Endothelial cell of hepatic sinusoid (primary cell): ENCODE measurements at regions not wholly inside any gene's neighbourhood (a gene's known extent, or its start where the extent isn't known, plus 50 kb on each side); places are given as distances from the start of the nearest gene placed in this dataset.
"Not testable (repeated sequence)": the region's sequence is repeated elsewhere in the genome, so short reads cannot be mapped to it uniquely, and the experiment has no call there.

ENCODE experiments used
- in situ Hi-C: cut with HindIII; loops from 2 replicates; pipeline ENCODE4 v1.10.0; 2017; ENCODE audit warnings: low sequenced_read_pairs

DNA sequence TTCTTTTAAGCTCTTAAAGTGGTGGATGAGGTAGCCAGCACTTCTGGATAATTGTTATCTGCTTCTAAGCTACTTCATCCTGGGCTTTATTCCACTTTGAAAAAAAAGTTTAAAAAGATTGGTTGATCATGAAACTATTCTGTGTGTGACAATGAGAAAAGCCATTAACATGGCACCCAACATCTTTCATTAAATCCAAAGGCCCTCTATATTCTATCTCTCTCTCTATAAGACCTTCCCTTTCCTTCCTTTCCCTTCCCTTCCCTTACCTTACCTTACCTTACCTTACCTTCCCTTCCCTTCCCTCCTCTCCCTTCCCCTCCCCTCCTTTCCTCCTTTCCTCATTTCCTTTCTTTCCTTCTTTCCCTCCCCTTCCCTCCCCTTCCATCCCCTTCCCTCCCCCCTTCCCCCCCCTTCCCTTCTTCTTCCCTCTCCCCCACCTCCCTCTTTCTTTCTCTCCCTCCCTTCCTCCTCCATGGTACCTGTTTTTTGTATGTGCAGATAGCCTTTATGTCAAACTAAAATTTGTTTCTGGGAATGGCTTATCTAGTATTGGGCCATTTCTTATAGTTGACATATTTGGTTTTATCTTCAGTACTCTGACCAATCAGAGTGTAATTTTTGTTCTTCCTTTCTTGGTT lies 218.7 kb downstream of the DKK1 start:
- in situ Hi-C loops, result no loop called here

DNA sequence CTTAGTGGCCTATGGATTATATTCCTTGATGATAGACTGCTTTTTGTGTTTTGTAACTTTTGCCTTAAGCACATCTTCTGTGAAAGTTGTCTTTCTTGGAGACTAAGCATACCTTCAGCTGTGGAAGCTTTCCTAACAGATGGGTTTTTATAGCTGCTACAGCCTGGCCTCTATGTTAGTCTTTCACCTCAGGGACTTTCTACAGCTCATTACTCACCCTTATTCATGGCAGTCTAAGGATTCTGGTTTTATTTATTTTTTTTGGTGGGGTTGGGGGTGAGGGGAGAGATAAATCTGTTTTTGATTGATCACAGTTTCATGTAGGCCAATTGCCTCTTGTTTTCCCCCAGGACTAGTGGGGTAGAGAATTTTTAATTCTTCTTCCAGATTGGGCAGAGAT lies 219.9 kb downstream of the DKK1 start:
- in situ Hi-C loops, result no loop called here

DNA sequence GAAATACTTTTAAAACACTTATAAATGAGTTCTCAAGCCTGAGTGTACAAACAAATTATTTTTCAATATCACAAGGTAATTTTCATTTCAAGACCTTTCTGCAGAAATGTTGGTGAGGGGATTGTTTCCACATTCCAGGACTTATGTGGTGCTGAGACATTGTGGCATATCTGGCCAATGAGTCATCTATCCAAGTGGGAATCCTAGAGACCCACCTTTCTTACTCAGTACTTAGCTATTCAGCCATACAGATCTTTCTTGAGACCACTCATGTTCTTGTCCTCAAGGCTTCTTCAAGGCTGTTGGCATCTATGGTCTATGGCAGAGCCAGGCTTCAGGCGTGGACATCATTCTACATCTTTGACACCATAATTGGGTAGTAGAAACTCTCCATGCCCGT lies 225.4 kb downstream of the DKK1 start:
- in situ Hi-C loops, result no loop called here

DNA sequence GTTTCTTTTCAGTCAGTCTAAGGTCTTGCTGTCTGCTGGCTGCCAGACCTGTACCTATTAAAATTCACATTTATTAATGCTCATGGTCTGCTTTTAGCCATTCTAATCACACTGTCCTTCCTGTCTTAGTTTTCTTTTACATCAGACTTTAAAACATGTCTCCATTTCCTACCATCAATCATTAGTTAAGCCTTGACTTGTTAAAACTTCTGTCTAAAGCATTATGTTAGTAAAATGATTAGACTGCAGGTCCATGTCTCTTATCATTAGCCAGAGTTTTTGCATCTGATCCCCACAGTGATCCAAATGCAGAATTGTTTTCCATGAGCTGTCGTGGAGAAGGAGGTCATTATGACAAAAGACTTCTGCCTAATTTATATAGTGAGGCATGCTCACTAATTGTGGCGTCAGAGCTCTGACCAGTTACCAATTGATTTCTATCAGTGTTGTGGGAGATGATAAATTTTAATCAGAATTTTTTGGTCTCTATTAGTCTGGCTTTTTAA lies 226.5 kb downstream of the DKK1 start:
- in situ Hi-C loops, result no loop called here

DNA sequence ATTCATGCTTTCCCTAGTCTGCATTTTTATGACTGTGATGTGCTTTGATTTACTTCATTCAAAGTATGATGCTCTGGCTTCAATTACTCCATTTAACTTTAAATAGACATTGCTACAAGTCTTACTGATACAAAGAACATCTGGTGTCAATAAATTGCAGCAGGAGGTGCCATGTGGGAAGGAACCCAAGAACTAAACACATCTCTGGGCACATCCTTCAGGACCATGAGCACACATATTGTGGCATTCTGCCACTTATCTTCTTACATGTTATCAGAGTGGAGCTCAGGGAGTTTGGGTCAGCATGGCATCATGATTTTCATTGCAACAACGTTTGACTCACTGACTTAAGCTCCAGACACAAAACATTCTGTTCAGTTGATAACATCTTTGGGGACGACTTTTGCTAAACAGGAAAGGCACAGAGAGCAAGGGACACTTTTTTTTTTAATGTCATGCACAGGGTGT lies 227.0 kb downstream of the DKK1 start:
- in situ Hi-C loops, result no loop called here

DNA sequence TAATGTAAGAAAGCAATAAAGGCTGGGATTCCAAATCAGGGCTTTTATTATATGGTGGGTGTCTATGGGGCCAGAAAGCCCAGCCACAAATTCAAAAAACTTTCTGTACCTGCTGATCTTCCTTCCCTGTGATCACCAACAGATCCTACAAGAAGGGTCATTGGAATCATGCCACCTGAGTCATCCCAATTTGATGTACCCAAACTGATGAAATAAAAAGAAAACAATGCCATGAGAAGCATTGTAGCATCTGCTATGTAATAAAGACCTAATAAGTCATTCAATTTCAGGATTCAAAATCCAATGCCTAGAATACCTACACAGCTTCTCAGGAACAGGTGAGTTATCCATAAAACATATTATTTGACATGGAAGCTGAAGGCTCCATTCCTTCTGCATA lies 228.8 kb downstream of the DKK1 start:
- in situ Hi-C loops, result no loop called here

DNA sequence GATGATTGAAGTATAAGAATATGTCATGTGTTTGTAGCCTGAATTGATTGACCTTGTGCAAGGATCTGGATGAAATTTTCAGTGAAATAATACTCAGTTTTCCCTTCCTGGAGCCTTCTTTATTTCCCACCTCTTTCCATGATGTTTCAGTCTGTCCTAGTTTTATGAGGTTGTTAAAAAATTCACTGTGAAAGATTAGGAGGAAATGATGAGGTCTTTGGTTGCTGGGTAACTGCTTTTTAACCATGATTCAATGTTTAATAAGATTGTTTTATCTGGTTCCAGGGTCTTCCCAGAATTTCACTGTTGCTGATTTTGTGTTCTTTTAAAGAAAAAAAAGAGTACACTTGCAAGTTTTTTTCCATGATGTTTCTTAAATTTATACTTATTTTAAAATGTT lies 221.5 kb downstream of the MBL2 start:
- in situ Hi-C loops, result loop anchor here (5.0 kb wide), 1 partner anchor 244 kb away; no protein-coding TSS in a partner anchor

DNA sequence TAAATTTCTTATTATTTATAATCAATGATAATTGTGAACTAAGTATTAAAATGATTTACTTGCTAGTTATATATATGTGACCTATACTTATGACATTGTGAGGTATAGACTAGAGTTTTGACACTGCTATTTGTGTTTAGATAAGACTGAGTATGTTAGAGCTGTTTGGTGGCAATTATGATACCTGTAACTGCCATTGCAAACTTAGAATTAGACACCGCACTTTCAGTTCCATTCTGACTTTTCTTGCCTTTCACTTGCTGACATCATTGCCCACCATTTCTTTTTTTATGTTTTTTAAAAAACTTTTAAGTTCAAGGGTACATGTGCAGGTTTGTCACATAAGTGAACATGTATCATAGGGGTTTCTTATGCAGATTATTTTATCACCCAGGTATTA lies 214.5 kb downstream of the MBL2 start:
- in situ Hi-C loops, result no loop called here

DNA sequence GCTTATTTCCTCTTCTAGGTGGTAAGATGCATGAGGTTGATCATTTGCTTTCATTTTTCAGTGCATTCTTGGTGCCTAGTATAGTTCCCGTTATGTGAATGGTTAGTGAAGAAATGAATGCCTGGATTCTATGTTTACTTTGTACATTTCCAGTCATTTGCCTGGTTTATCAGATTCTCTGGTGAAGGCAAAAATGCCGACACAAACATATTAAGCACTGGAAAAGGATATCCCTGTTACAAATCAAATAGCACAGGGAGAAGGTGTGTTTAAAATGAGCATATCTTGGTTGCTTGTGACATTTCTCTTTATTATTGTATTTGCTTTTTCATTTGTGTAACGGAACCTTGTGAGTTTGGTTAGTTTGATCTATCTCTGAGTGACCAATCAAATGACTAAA lies 211.3 kb downstream of the MBL2 start:
- in situ Hi-C loops, result no loop called here

DNA sequence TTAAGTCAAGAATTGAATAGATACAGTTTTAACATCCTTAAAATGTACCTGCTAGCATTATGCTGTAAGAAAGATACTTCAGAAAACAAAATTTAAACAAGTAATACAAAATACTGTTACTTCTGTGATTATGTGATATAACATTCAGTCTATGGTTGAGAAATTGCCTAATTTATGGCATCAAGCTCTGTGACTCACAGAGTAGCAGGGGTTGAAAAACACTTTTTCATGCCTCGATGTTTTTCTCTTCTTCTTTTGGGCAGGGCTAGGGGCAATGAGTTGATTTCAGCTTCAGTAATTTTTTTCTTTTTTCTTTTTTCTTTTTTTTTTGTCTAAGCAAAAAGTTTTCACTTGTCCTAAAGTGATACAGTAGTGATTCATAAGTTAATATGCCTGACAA lies 209.2 kb downstream of the MBL2 start:
- in situ Hi-C loops, result no loop called here

DNA sequence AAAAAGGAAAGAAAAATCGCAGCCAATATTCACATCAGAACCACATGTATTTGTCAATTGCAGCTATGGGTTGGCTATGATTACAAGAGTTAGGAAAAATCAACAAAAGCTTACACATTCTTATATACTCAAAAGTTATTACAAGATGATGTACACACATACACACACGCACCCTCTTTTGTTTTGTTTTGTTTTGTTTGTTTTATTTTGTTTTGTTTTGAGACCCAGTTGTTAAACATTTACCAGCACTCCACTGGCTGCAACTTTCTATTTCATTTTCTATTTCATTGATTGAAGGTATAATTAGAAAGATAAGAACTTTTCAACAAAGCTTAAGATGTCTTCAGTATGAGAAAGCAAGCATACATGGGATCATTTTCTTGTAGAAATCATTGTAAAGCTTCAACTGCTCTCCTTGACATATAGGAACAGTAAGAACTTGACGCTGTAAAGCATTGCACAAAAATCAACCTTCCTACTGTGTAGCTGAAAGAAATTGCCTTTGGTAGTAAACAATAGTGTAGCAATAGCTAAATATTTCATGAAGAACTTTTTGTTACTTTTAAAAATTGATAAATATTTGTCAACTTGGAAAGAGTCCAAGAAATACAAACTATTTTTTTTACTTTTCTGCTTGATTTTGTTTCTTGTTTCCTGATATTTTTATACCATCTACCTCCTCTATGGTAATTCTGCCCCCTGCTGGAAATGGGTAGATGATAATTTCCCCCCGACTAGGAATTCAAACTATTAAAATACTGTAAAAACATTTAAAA lies 205.9 kb downstream of the MBL2 start:
- in situ Hi-C loops, result loop anchor here (5.0 kb wide), 1 partner anchor 94 kb away; no protein-coding TSS in a partner anchor

DNA sequence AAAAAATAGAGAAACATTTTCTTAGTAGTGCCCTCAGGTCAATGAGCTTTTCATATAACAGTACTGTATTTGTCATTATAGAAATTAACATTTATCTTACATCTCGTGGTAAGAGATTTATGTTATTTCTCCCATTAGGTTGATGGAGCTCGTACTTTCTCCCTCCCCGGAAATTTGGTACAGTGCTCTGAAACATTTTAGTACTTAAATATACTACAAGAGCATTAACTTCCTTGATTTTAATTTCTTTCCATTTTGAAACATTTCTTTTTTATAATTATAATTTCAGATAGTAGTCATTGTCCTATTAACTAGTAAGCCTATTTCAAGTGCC lies 205.4 kb downstream of the MBL2 start:
- in situ Hi-C loops, result loop anchor here (5.0 kb wide), 1 partner anchor 95 kb away; no protein-coding TSS in a partner anchor

DNA sequence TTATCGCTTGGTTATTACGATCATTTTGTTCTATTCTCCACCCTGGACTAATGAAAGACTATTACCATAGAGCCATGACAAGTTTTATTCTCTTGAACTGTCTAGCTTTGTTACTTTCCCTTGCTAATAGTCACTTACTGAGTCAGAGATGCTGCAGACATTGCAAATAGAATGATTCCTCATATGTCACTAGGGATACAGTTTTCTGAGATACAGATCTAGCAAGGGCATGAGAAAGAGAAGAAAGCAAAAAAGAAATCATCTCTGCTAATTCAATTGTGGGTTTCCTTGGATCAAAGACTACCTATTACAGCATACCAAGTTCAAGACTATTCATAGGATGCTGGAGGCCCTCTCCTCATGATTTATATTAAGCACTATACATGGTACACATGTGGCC lies 204.3 kb downstream of the MBL2 start:
- in situ Hi-C loops, result loop anchor here (5.0 kb wide), 1 partner anchor 96 kb away; no protein-coding TSS in a partner anchor

DNA sequence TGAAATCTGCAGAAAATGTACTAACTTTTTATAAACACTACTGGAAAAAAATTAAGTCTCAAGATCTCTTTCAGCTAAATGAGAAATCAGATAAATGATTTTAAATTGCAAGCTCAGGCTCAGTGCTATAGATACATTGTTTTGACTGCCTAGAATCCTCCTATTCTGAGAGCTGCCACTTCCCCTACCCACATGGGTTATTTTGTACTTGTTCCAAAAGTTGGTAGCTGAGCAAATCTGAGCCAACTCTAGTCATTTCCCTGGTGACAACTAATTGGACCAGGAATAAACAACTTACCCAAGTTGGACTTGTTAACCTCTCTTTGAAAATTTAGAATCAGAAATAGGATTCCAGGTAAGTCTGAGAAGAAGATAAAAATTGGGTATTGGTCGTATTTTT lies 202.1 kb downstream of the MBL2 start:
- in situ Hi-C loops, result no loop called here

DNA sequence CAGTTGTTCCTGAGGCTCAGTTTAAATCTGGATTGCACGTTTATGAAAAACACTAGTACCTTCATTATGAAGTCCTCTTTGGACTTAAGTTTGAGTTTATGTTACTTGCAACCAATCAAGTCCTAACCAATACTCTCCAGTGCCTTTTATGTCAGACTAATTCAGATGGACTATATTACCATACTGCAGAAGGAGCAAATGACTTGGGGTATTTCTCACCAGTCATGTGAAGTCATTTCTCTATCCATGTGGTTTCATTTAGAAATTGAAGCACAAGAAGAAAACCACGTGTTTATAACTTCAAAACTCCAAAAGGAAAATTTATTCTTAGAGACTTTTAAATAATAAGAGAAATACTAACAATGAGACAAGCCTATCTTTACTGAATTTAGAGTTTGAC lies 201.6 kb downstream of the MBL2 start:
- in situ Hi-C loops, result no loop called here

DNA sequence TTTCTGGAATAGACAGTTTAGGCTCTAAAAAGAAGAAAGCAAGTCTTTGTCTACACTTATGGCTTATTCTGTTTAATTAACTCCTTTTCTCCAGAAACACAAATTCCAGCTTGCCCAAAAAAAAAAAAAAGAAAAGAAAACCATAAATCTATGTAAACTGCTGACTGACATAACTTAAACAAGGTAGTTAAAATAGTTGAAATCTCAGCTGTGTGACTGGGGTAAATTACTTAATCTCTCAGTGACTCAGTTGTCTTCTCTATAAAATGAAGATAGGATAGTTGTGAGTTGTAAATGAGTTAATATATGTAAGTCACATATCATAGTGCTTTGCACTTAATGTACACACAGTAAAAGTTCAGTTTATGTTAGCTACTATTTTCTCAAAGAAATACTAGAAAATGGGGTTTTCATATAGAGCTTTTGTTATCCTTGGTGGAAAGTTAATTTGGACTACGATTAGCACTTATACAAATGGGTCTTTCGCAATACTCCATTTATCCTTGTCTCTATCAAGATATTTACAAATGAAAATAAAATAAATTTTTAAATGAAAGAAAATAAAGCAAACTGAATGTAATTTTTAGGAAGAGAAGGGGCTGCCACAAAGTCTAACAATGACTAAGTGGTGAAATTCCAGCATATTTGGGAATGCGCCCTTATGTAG lies 200.9 kb downstream of the MBL2 start:
- in situ Hi-C loops, result no loop called here

DNA sequence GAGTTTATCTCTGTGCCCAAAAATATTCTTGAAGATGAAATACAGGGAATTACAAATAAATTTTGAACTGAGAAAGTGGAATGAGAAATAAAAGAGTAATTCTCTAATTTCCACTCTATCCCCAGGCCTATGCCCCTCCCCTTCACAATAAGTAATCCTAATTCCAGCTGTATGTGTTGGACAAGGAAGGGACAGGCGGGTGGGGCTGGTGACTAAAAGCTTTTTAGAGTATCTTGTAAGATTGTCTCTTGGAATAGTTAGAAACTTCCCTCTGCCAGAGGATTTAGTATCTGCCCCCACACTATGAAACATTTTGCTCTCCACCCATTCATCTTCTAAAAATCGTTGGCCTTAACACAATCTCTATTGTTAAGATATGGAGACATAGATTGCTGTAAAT lies 199.2 kb downstream of the MBL2 start:
- in situ Hi-C loops, result no loop called here

DNA sequence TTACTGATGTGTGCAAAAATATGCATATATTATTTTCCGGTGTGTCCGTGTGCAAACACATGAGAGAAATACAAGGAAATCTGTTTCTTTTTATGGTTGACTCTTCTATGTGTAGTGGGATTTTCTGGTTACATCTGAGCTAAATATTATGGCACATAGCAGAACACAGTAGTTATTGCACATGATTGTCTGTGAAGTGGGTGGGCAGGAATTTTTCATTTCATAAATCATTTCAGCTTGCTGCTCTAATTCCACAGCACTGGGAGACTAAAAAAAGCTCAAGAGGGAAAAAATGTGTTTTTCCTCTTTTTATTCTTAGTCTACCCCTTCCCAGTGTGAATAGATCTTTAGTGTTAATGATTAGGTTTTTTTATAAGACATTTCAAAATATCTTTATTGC lies 197.9 kb downstream of the MBL2 start:
- in situ Hi-C loops, result no loop called here

DNA sequence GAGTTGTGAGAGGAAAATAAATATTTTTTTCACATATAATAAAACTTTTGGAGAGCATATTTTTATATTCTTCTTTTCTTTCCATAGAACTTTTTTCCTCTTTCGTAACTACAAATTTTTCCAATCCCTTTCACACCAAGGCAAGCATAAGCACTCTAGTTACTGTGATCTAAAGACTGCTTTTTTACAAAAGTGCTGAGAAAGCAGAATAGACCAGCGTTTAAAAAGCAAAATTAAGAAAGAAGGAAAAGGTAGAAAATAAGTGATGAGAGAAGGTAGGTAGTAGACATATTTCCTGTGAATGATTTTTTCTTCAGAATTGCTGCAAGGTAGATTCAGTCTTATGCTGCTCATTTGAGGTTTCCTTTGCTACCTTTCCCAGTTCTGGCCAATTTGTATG lies 195.5 kb downstream of the MBL2 start:
- in situ Hi-C loops, result no loop called here

DNA sequence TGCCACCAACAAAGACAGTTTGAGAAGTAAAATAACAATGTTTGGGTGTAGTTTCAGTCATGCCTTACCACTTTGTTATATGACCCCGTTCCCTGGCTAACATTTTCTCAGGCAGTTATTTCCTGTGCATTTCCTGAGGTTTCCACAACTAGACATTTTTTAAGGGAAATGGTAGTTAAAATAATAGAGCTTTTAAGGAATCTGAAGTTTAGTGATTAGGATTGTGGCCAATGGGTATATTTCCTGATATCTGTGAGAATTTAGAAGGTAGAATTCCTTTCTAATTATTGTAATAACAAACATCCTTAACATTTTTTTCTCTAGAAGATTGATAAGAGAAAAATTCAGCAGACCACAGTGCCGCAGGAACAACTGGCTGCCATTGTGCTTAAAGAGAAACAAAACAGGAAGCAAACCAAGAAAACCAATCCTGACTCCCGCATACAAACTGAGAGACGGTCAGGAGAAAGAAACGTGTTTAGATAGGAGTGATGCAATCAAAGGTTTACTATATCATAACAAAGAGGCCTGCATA lies 193.6 kb downstream of the MBL2 start:
- in situ Hi-C loops, result no loop called here

DNA sequence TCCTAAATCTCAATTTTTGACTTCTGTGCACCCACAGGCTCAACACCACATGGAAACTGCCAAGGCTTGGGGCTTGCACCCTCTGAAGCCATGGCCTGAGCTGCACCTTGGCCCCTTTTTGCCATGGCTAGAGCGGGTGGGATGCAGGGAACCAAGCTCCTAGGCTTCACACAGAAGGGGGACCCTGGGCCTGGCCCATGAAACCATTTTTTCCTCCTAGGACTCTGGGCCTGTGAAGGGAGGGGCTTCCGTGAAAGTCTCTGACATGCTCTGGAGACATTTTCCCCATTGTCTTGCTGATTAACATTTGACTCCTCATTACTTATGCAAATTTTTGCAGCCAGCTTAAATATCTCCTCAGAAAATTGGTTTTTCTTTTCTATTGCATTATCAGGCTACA lies 190.9 kb downstream of the MBL2 start:
- in situ Hi-C loops, result not testable (repeated sequence)
